GM19324 (cell line): ENCODE measurements at regions not wholly inside any gene's neighbourhood (a gene's known extent, or its start where the extent isn't known, plus 50 kb on each side); places are given as distances from the start of the nearest gene placed in this dataset.

Experiments
- ATAC-seq: cut with Tn5 transposase; IDR thresholded peaks from one replicate; pipeline ENCODE4 v1.9.1; 2021; ENCODE audit warnings: mild to moderate bottlenecking, moderate library complexity; ENCODE audit not compliant: unreplicated experiment, low FRiP score

- no peak for ATAC-seq
Observed at GRCh38 chr6:141701732-141702131, 431.0 kb upstream of the GJE1 start.

- ATAC-seq: no peak
Observed at GRCh38 chr6:141700819-141701218, 431.9 kb upstream of the GJE1 start.

- ATAC-seq: no peak
Observed at GRCh38 chr6:141688916-141689315, 443.8 kb upstream of the GJE1 start.

GRCh38 chr6:141685416-141685815, 447.3 kb upstream of the GJE1 start:
- no peak for ATAC-seq

GRCh38 chr6:141682391-141682790, 450.3 kb upstream of the GJE1 start:
- ATAC-seq: no peak

GRCh38 chr6:141677598-141678211, 455.0 kb upstream of the GJE1 start:
- ATAC-seq: no peak

GRCh38 chr6:141675957-141676356, 456.8 kb upstream of the GJE1 start:
- ATAC-seq: no peak

- ATAC-seq: no peak
Observed at GRCh38 chr6:141669141-141669540, 463.6 kb upstream of the GJE1 start.

- ATAC-seq: no peak
Observed at GRCh38 chr6:141667580-141668309, 465.0 kb upstream of the GJE1 start.

- no peak for ATAC-seq
Observed at GRCh38 chr6:141666187-141666586, 466.5 kb upstream of the GJE1 start.

GRCh38 chr6:141664744-141665143, 468.0 kb upstream of the GJE1 start:
- ATAC-seq: no peak

- ATAC-seq: no peak
Observed at GRCh38 chr6:141659582-141659981, 473.1 kb upstream of the GJE1 start.

- no peak for ATAC-seq
Observed at GRCh38 chr6:141658696-141659095, 474.0 kb upstream of the GJE1 start.

GRCh38 chr6:141657812-141658211, 474.9 kb upstream of the GJE1 start:
- ATAC-seq: no peak

- ATAC-seq: no peak
Observed at GRCh38 chr6:141653590-141653989, 479.1 kb upstream of the GJE1 start.

- no peak for ATAC-seq
Observed at GRCh38 chr6:141641951-141642350, 490.8 kb upstream of the GJE1 start.

GRCh38 chr6:141641406-141641805, 491.3 kb upstream of the GJE1 start:
- ATAC-seq: no peak

- no peak for ATAC-seq
Observed at GRCh38 chr6:141635621-141636020, 497.1 kb upstream of the GJE1 start.

GRCh38 chr6:141634269-141634668, 498.5 kb upstream of the GJE1 start:
- no peak for ATAC-seq

- no peak for ATAC-seq
Observed at GRCh38 chr6:141624301-141624700, 508.4 kb upstream of the GJE1 start.

GRCh38 chr6:141618180-141618581, 514.5 kb upstream of the GJE1 start:
- ATAC-seq: no peak

GRCh38 chr6:141610741-141611140, 522.0 kb upstream of the GJE1 start:
- no peak for ATAC-seq
